ENCODE measurements at regions not wholly inside any gene's neighbourhood (a gene's known extent, or its start where the extent isn't known, plus 50 kb on each side); places are given as distances from the start of the nearest gene placed in this dataset.

DNA sequence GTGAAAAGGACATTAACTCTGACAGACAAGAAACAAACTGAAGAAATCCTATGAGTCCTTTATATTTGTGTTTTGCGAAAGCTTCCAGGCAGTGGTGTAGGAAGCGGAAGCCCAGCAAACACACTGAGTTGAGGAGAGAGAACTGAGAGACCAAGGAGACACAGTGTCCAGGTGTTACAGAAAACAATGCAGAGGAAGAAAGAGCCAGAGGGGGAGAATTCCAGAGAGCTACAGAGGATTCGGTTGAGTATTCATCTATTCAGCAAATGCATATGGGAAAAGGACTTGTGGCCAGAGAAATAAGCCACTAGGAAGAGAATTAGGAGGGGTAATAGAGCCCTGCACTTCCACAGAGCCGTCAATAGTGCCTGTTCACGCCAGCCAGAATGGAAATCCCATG lies 183.5 kb downstream of the LIG4 start:
- H3K4me1 ChIP-seq (ENCODE audit: insufficient read depth, low read length, poor library complexity, severe bottlenecking): no peaks in the 10 kb centered on the region
- H3K27ac ChIP-seq (ENCODE audit: low read depth, low read length, poor library complexity, severe bottlenecking): no peak overlapping the region
- TF ChIP-seq, protein P1, sequence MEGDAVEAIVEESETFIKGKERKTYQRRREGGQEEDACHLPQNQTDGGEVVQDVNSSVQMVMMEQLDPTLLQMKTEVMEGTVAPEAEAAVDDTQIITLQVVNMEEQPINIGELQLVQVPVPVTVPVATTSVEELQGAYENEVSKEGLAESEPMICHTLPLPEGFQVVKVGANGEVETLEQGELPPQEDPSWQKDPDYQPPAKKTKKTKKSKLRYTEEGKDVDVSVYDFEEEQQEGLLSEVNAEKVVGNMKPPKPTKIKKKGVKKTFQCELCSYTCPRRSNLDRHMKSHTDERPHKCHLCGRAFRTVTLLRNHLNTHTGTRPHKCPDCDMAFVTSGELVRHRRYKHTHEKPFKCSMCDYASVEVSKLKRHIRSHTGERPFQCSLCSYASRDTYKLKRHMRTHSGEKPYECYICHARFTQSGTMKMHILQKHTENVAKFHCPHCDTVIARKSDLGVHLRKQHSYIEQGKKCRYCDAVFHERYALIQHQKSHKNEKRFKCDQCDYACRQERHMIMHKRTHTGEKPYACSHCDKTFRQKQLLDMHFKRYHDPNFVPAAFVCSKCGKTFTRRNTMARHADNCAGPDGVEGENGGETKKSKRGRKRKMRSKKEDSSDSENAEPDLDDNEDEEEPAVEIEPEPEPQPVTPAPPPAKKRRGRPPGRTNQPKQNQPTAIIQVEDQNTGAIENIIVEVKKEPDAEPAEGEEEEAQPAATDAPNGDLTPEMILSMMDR (conservative IDR thresholded peaks at IDR 0.05; ENCODE audit: low read depth, low read length): no peak
- no peak for TF ChIP-seq EZH2 (IDR thresholded peaks at IDR 0.05; ENCODE audit: borderline replicate concordance, low read depth, low read length, poor library complexity, severe bottlenecking)
- ChIA-PET POLR2A (ENCODE audit: low non-redundant PET) (no interaction called here), CTCF (no interaction called here)
- no peaks in the 10 kb centered on the region for H3K9me3 ChIP-seq (ENCODE audit: low read depth, low read length, poor library complexity, severe bottlenecking)
- no TSS peak for BruUV-seq (replicated peaks)
- DNase-seq (ENCODE audit: low spot score): no peak
- H3K36me3 ChIP-seq (ENCODE audit: insufficient read depth, low read length, poor library complexity, severe bottlenecking): no peaks in the 10 kb centered on the region
- H3K27me3 ChIP-seq (replicated peaks; ENCODE audit: insufficient read depth, low read depth, low read length, poor library complexity): no peaks in the 10 kb centered on the region
- no peak overlapping the region for H3K4me3 ChIP-seq (ENCODE audit: low read depth, low read length, poor library complexity, severe bottlenecking)
- intact Hi-C loops (cut with micrococcal nuclease; ENCODE audit: unreplicated experiment): no loop called here

DNA sequence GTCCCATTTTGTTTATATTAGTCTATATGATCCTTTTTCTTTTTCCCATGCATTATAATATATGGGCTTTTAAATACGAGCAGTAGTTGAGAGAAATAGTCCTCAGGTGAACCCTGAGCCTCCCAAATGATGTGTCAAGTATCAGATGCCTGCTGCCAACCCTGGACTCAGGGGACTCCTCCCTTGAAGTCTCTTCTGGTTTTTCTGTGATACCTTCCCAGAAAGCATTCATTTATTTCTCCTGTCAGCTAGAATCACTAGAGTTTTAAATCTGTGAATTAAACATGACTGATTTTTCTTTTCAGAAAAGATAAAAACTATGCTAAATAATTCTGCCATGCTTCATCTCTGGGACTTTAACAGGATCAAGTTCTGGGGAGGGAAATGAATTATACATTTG lies 184.6 kb downstream of the LIG4 start:
- no peak overlapping the region for H3K27ac ChIP-seq (ENCODE audit: low read depth, low read length, poor library complexity, severe bottlenecking)
- H3K4me3 ChIP-seq (ENCODE audit: low read depth, low read length, poor library complexity, severe bottlenecking): no peak overlapping the region
- CTCF ChIA-PET: no interaction called here
- no peaks in the 10 kb centered on the region for H3K9me3 ChIP-seq (ENCODE audit: low read depth, low read length, poor library complexity, severe bottlenecking)
- no peaks in the 10 kb centered on the region for H3K27me3 ChIP-seq (replicated peaks; ENCODE audit: insufficient read depth, low read depth, low read length, poor library complexity)
- BruUV-seq (replicated peaks): no TSS peak
- TF ChIP-seq EZH2 (IDR thresholded peaks at IDR 0.05; ENCODE audit: borderline replicate concordance, low read depth, low read length, poor library complexity, severe bottlenecking): no peak
- TF ChIP-seq, protein P1 (conservative IDR thresholded peaks at IDR 0.05; ENCODE audit: low read depth, low read length): no peak
- H3K36me3 ChIP-seq (ENCODE audit: insufficient read depth, low read length, poor library complexity, severe bottlenecking): no peaks in the 10 kb centered on the region
- intact Hi-C loops (cut with micrococcal nuclease; ENCODE audit: unreplicated experiment): no loop called here
- no peaks in the 10 kb centered on the region for H3K4me1 ChIP-seq (ENCODE audit: insufficient read depth, low read length, poor library complexity, severe bottlenecking)
- POLR2A ChIA-PET (ENCODE audit: low non-redundant PET): no interaction called here
- no peak for DNase-seq (ENCODE audit: low spot score)

DNA sequence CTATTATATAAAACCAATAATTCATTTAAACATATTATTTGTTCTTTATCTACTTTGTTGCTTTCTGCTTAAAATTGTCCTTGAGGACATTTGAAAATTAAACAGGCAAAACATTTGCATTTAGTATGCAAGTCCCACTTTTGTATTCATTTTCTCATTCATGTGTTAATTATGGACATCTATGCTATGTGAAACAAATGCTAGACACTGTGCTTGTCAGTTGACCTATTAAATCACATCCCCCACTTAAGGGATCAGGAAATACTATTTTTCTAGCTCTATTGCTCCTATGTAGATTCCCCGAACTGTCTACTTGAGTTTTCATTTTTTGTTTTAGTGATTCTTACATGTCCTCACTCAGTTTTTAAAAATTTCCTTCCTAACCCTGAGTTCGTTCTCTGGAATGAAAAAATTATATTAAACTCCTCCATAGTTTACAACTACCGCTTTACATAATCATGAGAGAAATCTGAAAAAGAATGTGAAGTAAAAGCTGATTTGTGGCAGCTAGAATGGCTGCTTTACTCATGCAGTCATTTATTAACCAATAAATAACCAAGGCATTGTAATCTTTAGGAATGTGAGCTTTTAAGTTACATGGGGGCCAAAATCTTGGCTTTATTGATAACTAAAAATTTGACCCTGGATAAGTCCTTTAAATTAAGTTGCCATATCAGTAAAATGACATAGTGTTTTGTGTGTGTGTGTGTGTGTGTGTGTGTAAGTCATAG lies 188.5 kb downstream of the LIG4 start:
- no peak overlapping the region for H3K27ac ChIP-seq (ENCODE audit: low read depth, low read length, poor library complexity, severe bottlenecking)
- no peak for TF ChIP-seq EZH2 (IDR thresholded peaks at IDR 0.05; ENCODE audit: borderline replicate concordance, low read depth, low read length, poor library complexity, severe bottlenecking)
- TF ChIP-seq, protein P1 (conservative IDR thresholded peaks at IDR 0.05; ENCODE audit: low read depth, low read length): no peak
- ChIA-PET CTCF (no interaction called here), POLR2A (ENCODE audit: low non-redundant PET) (no interaction called here)
- no TSS peak for BruUV-seq (replicated peaks)
- intact Hi-C loops (cut with micrococcal nuclease; ENCODE audit: unreplicated experiment): no loop called here
- no peaks in the 10 kb centered on the region for H3K27me3 ChIP-seq (replicated peaks; ENCODE audit: insufficient read depth, low read depth, low read length, poor library complexity)
- DNase-seq (ENCODE audit: low spot score): no peak
- no peaks in the 10 kb centered on the region for H3K9me3 ChIP-seq (ENCODE audit: low read depth, low read length, poor library complexity, severe bottlenecking)
- no peak overlapping the region for H3K4me3 ChIP-seq (ENCODE audit: low read depth, low read length, poor library complexity, severe bottlenecking)
- no peaks in the 10 kb centered on the region for H3K4me1 ChIP-seq (ENCODE audit: insufficient read depth, low read length, poor library complexity, severe bottlenecking)
- H3K36me3 ChIP-seq (ENCODE audit: insufficient read depth, low read length, poor library complexity, severe bottlenecking): no peaks in the 10 kb centered on the region

Data from A673 (cell line).